ENCODE measurements at regions not wholly inside any gene's neighbourhood (a gene's known extent, or its start where the extent isn't known, plus 50 kb on each side); places are given as distances from the start of the nearest gene placed in this dataset.

DNA sequence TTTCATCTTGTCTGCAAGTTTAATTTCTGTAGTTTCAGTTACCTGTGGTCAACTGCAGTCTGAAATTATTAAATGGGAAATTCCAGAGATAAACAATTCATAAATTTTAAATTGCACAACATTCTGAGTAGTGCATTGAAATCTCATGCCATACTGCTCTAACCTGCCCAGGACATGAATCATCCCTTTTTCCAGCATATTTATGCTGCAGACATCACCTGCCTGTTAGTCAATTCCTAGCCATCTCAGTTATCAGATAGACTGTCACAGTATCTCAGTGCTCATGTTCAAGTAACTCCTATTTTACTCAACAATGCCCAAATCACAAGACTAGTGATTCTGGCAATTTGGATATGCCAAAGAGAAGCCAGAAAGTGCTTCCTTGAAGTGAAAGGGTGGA lies 223.0 kb upstream of the GRIA1 start:
- no peak for TF ChIP-seq RBAK (tag by site-specific recombination; IDR thresholded peaks at IDR 0.05)
- TF ChIP-seq, protein P1, sequence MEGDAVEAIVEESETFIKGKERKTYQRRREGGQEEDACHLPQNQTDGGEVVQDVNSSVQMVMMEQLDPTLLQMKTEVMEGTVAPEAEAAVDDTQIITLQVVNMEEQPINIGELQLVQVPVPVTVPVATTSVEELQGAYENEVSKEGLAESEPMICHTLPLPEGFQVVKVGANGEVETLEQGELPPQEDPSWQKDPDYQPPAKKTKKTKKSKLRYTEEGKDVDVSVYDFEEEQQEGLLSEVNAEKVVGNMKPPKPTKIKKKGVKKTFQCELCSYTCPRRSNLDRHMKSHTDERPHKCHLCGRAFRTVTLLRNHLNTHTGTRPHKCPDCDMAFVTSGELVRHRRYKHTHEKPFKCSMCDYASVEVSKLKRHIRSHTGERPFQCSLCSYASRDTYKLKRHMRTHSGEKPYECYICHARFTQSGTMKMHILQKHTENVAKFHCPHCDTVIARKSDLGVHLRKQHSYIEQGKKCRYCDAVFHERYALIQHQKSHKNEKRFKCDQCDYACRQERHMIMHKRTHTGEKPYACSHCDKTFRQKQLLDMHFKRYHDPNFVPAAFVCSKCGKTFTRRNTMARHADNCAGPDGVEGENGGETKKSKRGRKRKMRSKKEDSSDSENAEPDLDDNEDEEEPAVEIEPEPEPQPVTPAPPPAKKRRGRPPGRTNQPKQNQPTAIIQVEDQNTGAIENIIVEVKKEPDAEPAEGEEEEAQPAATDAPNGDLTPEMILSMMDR (tag by site-specific recombination; IDR thresholded peaks at IDR 0.05), result no peak
